K562 (cell line): ENCODE measurements at regions not wholly inside any gene's neighbourhood (a gene's known extent, or its start where the extent isn't known, plus 50 kb on each side); places are given as distances from the start of the nearest gene placed in this dataset.
A peak's percentile ranks its signal among the peaks of the same experiment; 100 is the strongest.

Source experiments
- ATAC-seq: fragments of 200-7000 bp; cut with Tn5 transposase; 3 replicates; pipeline ENCODE4 v1.9.1; 2020; ENCODE audit warnings: moderate library complexity
- BruUV-seq: library from RNA; stranded (reverse); fragments of 400-500 nt; replicated peaks from 2 replicates; lab custom pipeline; 2021; lab: Mats Ljungman, UMichigan
- CTCF ChIA-PET: fragments of 300-600 bp; formaldehyde crosslinking; extraction: SDS; loops from one replicate; lab custom pipeline; 2021; ENCODE audit warnings: low intra/inter-chr PET ratio; lab: Yijun Ruan, JAX
- POLR2A ChIA-PET: fragments of 300-600, 350-650 bp; sonication (Branson Sonifier 250); formaldehyde crosslinking; extraction: SDS; loops from one replicate; lab custom pipeline; 2021; ENCODE audit warnings: antibody characterized with exemption, inconsistent platforms; lab: Yijun Ruan, JAX
- DNase-seq, 4 experiments: peaks; one replicate each; pipeline versions ENCODE4 v3.0.0 to v3.0.0-alpha.2; 2011 to 2018; ENCODE audit warnings: low spot score in 3 of 4, mixed read lengths in 3 of 4; ENCODE audit errors: extremely low read depth in 1 of 4
- FAIRE-seq: peaks from 2 replicates; lab custom pipeline; 2011; peaks lifted over from hg19 to GRCh38; lab: Jason Lieb, UNC
- H2AFZ ChIP-seq: 2 replicates; pipeline ENCODE4 v1.6.0; 2011; ENCODE audit warnings: low read depth, low read length, control low read depth, inconsistent platforms
- H3K27ac ChIP-seq: fragments of 200-600 bp; 3 replicates; pipeline ENCODE4 v1.8.0; 2011; ENCODE audit warnings: low read depth, mild to moderate bottlenecking, control low read depth, inconsistent platforms, low read length, moderate library complexity, mixed read lengths; ENCODE audit errors: extremely low read depth
- H3K27me3 ChIP-seq, 2 experiments: fragments of 300-600 bp in 1 of 2; 2 replicates in 1 of 2; 3 replicates in 1 of 2; pipeline versions ENCODE4 v1.6.0 to v1.8.0; 2011; ENCODE audit warnings: inconsistent platforms in 2 of 2, low read length in 2 of 2, mild to moderate bottlenecking in 1 of 2, mixed read lengths in 1 of 2, moderate library complexity in 1 of 2; ENCODE audit not compliant: control insufficient read depth in 2 of 2, insufficient read depth in 2 of 2
- H3K36me3 ChIP-seq: fragments of 300-600 bp; 3 replicates; pipeline ENCODE4 v1.8.0; 2011; ENCODE audit warnings: mild to moderate bottlenecking, low read length, inconsistent platforms; ENCODE audit not compliant: control insufficient read depth, insufficient read depth
- H3K4me1 ChIP-seq, 2 experiments: fragments of 200-600 bp in 1 of 2; replicated peaks in 1 of 2; 2 replicates in 1 of 2; 3 replicates in 1 of 2; pipeline versions ENCODE4 v1.5.1 to v1.8.0; 2011; ENCODE audit warnings: inconsistent platforms in 2 of 2, low read length in 2 of 2, mild to moderate bottlenecking in 1 of 2, mixed read lengths in 1 of 2, moderate library complexity in 1 of 2; ENCODE audit not compliant: control insufficient read depth in 2 of 2, insufficient read depth in 2 of 2
- H3K4me2 ChIP-seq: 2 replicates; pipeline ENCODE4 v1.6.1; 2011; ENCODE audit warnings: low read length, control low read depth, inconsistent platforms, mixed read lengths; ENCODE audit not compliant: insufficient read depth
- H3K4me3 ChIP-seq: fragments of 200-600 bp; sonication (generic), shearing (Covaris generic); 2 replicates; pipeline ENCODE4 v1.5.1; 2016; ENCODE audit warnings: control low read depth, inconsistent platforms
- H3K79me2 ChIP-seq: fragments of 200-600 bp; 3 replicates; pipeline ENCODE4 v1.8.0; 2011; ENCODE audit warnings: low read length, inconsistent platforms; ENCODE audit not compliant: control insufficient read depth, insufficient read depth
- H3K9ac ChIP-seq, 2 experiments: 2 replicates each; pipeline versions ENCODE4 v1.6.0 to v1.6.1; 2011; ENCODE audit warnings: low read depth in 2 of 2, low read length in 2 of 2, control low read depth in 1 of 2, inconsistent platforms in 1 of 2, mild to moderate bottlenecking in 1 of 2, mixed read lengths in 1 of 2; ENCODE audit not compliant: insufficient read depth in 1 of 2
- H3K9me1 ChIP-seq: one replicate; pipeline ENCODE4 v1.6.0; 2011; ENCODE audit warnings: inconsistent platforms, mild to moderate bottlenecking, low read length, moderate library complexity; ENCODE audit not compliant: control insufficient read depth, insufficient read depth
- H3K9me3 ChIP-seq: replicated peaks from 2 replicates; pipeline ENCODE4 v1.5.1; 2011; ENCODE audit warnings: low read depth, low read length, inconsistent platforms; ENCODE audit not compliant: control insufficient read depth, insufficient read depth
- H4K20me1 ChIP-seq: replicated peaks from 2 replicates; pipeline ENCODE4 v1.6.1; 2011; ENCODE audit warnings: low read length, inconsistent platforms, mixed read lengths; ENCODE audit not compliant: control insufficient read depth, insufficient read depth
- ATF7 ChIP-seq: fragments of 450-650 bp; IDR thresholded peaks from 2 replicates; pipeline ENCODE4 v1.7.1; 2014; ENCODE audit warnings: mild to moderate bottlenecking, moderate library complexity
- CCAR2 ChIP-seq: fragments of 200-400 bp; formaldehyde crosslinking; IDR thresholded peaks from 2 replicates; pipeline ENCODE4 v1.6.1; 2017; ENCODE audit warnings: mild to moderate bottlenecking, low read depth, low read length
- GABPA ChIP-seq: fragments of 200-800 bp; sonication (Bioruptor generic); conservative IDR thresholded peaks from 2 replicates; pipeline ENCODE4 v1.6.1; 2016; ENCODE audit warnings: low read depth, missing genetic modification characterization, missing compliant biosample characterization
- GATAD2A ChIP-seq: fragments of 450-650 bp; IDR thresholded peaks from 2 replicates; pipeline ENCODE4 v1.6.1; 2017
- L3MBTL2 ChIP-seq: fragments of 450-650 bp; IDR thresholded peaks from 2 replicates; pipeline ENCODE4 v1.6.1; 2016; ENCODE audit warnings: mild to moderate bottlenecking, moderate library complexity
- ZNF146 ChIP-seq: IDR thresholded peaks from one replicate; pipeline ENCODE4 v1.6.1; 2018; ENCODE audit warnings: missing compliant biosample characterization; ENCODE audit not compliant: unreplicated experiment
- ZNF354B ChIP-seq: fragments of 250-450 bp; sonication (Bioruptor Pico); IDR thresholded peaks from 2 replicates; pipeline ENCODE4 v1.4.0; 2020
- WGBS: fragments of 100-300 bp; shearing (Covaris generic); methylation state at CpG from one replicate; pipeline ENCODE4 v1.1.6; 2016; ENCODE audit warnings: low coverage, mixed read lengths; ENCODE audit not compliant: insufficient coverage; ENCODE audit errors: missing lambda C conversion rate; 5-methylcytosine and 5-hydroxymethylcytosine counted together
- in situ Hi-C: fragments of 300-500 bp; cut with MboI; formaldehyde crosslinking; loops from 4 replicates; pipeline ENCODE4 v1.15.0; 2018; ENCODE audit warnings: inconsistent platforms, mixed read lengths
- intact Hi-C: fragments of 100-400 bp; cut with micrococcal nuclease; formaldehyde crosslinking; loops from 2 replicates; pipeline ENCODE4 v1.14.2; 2022
- TF ChIP-seq, protein P1 (sequence below): fragments of 250-450 bp; sonication (Bioruptor Pico); IDR thresholded peaks from 2 replicates; pipeline ENCODE4 v1.8.0; 2022; ENCODE audit warnings: inconsistent platforms, mild to moderate bottlenecking, moderate library complexity, borderline replicate concordance
- TF ChIP-seq, protein P2 (sequence below), 2 experiments: fragments of 450-650 bp in 1 of 2; sonication (generic) in 1 of 2; formaldehyde crosslinking in 1 of 2; IDR thresholded peaks in 1 of 2; conservative IDR thresholded peaks in 1 of 2; 2 replicates each; pipeline versions ENCODE4 v1.6.1 to v1.8.1; 2016 to 2023; ENCODE audit warnings: mild to moderate bottlenecking in 2 of 2, moderate library complexity in 2 of 2, inconsistent platforms in 1 of 2, missing genetic modification reagents in 1 of 2

DNA sequence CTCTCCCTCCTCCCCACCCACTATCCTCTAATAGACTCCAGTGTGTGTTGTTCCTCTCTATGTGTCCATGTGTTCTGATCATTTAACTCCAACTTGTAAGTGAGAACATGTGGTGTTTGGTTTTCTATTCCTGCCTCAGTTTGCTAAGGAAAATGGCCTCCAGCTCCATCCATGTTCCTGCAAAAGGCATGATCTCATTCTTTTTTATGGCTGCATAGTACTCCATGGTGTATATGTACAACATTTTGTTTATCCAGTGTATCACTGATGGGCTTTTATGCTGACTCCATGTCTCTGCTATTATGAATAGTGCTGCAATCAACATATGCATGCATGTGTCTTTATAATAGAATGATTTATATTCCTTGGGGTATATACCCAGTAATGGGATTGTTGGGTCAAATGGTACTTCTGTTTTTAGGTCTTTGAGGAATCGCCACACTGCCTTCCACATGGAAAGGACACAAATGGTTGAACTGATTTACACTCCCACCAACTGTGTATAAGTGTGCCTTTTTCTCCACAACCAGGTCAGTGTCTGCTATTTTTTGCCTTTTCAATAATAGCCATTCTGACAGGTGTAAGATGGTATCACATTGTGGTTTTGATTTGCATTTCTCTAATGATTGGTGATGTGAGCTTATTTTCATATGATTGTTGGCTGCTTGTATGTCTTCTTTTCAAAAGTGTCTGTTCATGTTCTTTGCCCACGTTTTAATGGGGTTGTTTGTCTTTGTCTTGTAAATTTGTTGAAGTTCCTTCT lies 96.5 kb upstream of the DAB2 start:
- in situ Hi-C loops: no loop called here
- Histone ChIP-seq H4K20me1 (no peaks in the 10 kb centered on the region), H2AFZ (no peak overlapping the region), H3K79me2 (no peaks in the 10 kb centered on the region), H3K9me1 (no peaks in the 10 kb centered on the region), H3K9ac (no peak overlapping the region), H3K4me3 (no peak overlapping the region), H3K9me3 (no peaks in the 10 kb centered on the region), H3K27me3 (peaks cover 0 to 2% of the 10 kb centered on the region in 2 experiments; a peak in 3 of 5 replicates), H3K36me3 (no peaks in the 10 kb centered on the region), H3K4me1 (no peaks in the 10 kb centered on the region; a peak in 1 of 5 replicates), H3K27ac (no peak overlapping the region), H3K4me2 (no peak overlapping the region)
- no peak for ATAC-seq
- intact Hi-C loops: no loop called here
- DNase-seq: no peak
- WGBS: 0% methylated on average over 2 of the region's 2 CpGs
- FAIRE-seq: no peak
- no TSS peak for BruUV-seq
- TF ChIP-seq GATAD2A (no peak), ZNF146 (CRISPR knock-in tag) (peak; percentile 81)
- POLR2A ChIA-PET: no interaction called here
- CTCF ChIA-PET: no interaction called here

DNA sequence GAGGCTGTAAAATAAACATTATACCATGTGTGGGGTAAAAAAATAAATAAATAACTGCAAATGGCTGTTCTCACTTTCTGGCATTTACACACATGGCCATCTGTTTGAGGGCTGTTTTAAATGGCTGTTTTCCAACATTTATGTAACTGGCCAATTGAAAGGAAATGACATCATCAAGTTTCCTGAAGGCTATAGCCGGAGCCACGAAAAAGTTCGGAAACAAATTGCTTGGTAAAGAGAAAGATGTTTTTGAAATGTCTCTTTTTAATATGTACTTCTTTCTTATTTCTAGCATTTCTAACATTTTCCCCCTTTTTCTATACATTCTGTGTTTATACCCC lies 95.4 kb upstream of the DAB2 start:
- no peaks in the 10 kb centered on the region for H3K9me1 ChIP-seq
- FAIRE-seq: no peak
- no peaks in the 10 kb centered on the region for H3K36me3 ChIP-seq
- in situ Hi-C loops (no loop called here), intact Hi-C loops (no loop called here)
- WGBS: 15% methylated on average over 3 of the region's 3 CpGs
- no peak overlapping the region for H3K27ac ChIP-seq
- DNase-seq: no peak
- no peak for ATAC-seq
- ChIA-PET POLR2A (no interaction called here), CTCF (no interaction called here)
- no peaks in the 10 kb centered on the region for H4K20me1 ChIP-seq
- H2AFZ ChIP-seq: no peak overlapping the region; the same call in 1 of the 2 replicates
- H3K9ac ChIP-seq: no peak overlapping the region
- no peaks in the 10 kb centered on the region for H3K79me2 ChIP-seq
- no peaks in the 10 kb centered on the region for H3K9me3 ChIP-seq
- no peak overlapping the region for H3K4me3 ChIP-seq
- no peaks in the 10 kb centered on the region for H3K4me1 ChIP-seq
- BruUV-seq: no TSS peak
- H3K27me3 ChIP-seq: no peaks in the 10 kb centered on the region; a peak in 1 of 5 replicates
- TF ChIP-seq CCAR2 (no peak), GABPA (tag) (peak; percentile 48; the same call in 1 of the 2 replicates), L3MBTL2 (0 out of 2 replicates have a peak, but pooled peaks have one; percentile 15), ATF7 (peak; percentile 66; the same call in 1 of the 2 replicates), ZNF354B (no peak)
- TF ChIP-seq, protein P1, sequence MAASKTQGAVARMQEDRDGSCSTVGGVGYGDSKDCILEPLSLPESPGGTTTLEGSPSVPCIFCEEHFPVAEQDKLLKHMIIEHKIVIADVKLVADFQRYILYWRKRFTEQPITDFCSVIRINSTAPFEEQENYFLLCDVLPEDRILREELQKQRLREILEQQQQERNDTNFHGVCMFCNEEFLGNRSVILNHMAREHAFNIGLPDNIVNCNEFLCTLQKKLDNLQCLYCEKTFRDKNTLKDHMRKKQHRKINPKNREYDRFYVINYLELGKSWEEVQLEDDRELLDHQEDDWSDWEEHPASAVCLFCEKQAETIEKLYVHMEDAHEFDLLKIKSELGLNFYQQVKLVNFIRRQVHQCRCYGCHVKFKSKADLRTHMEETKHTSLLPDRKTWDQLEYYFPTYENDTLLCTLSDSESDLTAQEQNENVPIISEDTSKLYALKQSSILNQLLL (CRISPR knock-in tag): no peak
- TF ChIP-seq, protein P2, sequence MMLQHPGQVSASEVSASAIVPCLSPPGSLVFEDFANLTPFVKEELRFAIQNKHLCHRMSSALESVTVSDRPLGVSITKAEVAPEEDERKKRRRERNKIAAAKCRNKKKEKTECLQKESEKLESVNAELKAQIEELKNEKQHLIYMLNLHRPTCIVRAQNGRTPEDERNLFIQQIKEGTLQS (IDR thresholded peaks at IDR 0.05): peak; percentile 70
- TF ChIP-seq, protein P2 (CRISPR knock-in tag; conservative IDR thresholded peaks at IDR 0.05): no peak
- H3K4me2 ChIP-seq: no peak overlapping the region
